GM12891 (cell line): ENCODE measurements at regions not wholly inside any gene's neighbourhood (a gene's known extent, or its start where the extent isn't known, plus 50 kb on each side); places are given as distances from the start of the nearest gene placed in this dataset.

Source experiments
- POLR2A ChIP-seq: IDR thresholded peaks from 2 replicates; pipeline ENCODE4 v1.6.1; 2011; ENCODE audit warnings: low read depth, low read length, control low read depth
- POLR2AphosphoS5 ChIP-seq: IDR thresholded peaks from 2 replicates; pipeline ENCODE4 v1.6.1; 2011; ENCODE audit warnings: low read depth, low read length, control low read depth
- TAF1 ChIP-seq: IDR thresholded peaks from 2 replicates; pipeline ENCODE4 v1.6.1; 2011; ENCODE audit warnings: low read depth, low read length, control low read depth

- TF ChIP-seq POLR2A (no peak), TAF1 (no peak), POLR2AphosphoS5 (no peak)
Measured at GRCh38 chr10:92778091-92778490, 70.2 kb upstream of the EXOC6 start.
